H1 (cell line): ENCODE measurements at regions not wholly inside any gene's neighbourhood (a gene's known extent, or its start where the extent isn't known, plus 50 kb on each side); places are given as distances from the start of the nearest gene placed in this dataset.

Experiments
- CTCF ChIA-PET: fragments of 300-600 bp; sonication (Branson Sonifier 250); formaldehyde crosslinking; loops from one replicate; lab custom pipeline; 2021; ENCODE audit not compliant: partially characterized antibody; lab: Charles Lee
- POLR2A ChIA-PET: fragments of 300-600 bp; sonication (Branson Sonifier 250); formaldehyde crosslinking; loops from one replicate; lab custom pipeline; 2021; ENCODE audit warnings: inconsistent platforms; ENCODE audit not compliant: partially characterized antibody; lab: Charles Lee
- DNase-seq, 2 experiments: peaks; one replicate each; pipeline versions ENCODE4 v3.0.0 to v3.0.0-alpha.2; 2010 to 2022; ENCODE audit warnings: low spot score in 2 of 2, low read depth in 1 of 2, mixed read lengths in 1 of 2
- FAIRE-seq: peaks from 2 replicates; lab custom pipeline; 2011; peaks lifted over from hg19 to GRCh38; lab: Jason Lieb, UNC
- H2AFZ ChIP-seq: 2 replicates; pipeline ENCODE4 v1.8.1; 2012; ENCODE audit warnings: low read length, inconsistent platforms
- H2AK5ac ChIP-seq: 2 replicates; pipeline ENCODE4 v1.6.1; 2013; ENCODE audit warnings: low read depth, low read length
- H2BK120ac ChIP-seq: replicated peaks from 2 replicates; pipeline ENCODE3; 2013; ENCODE audit warnings: low read depth, low read length, inconsistent platforms
- H2BK12ac ChIP-seq: 2 replicates; pipeline ENCODE4 v1.6.1; 2013; ENCODE audit warnings: low read depth, low read length
- H2BK15ac ChIP-seq: 2 replicates; pipeline ENCODE4 v1.6.1; 2013; ENCODE audit warnings: low read length
- H2BK20ac ChIP-seq: 2 replicates; pipeline ENCODE4 v1.6.1; 2013; ENCODE audit warnings: low read length
- H2BK5ac ChIP-seq: 2 replicates; pipeline ENCODE4 v1.6.1; 2013; ENCODE audit warnings: low read depth, low read length
- H3K14ac ChIP-seq: 2 replicates; pipeline ENCODE4 v1.6.1; 2013; ENCODE audit warnings: inconsistent platforms; ENCODE audit not compliant: insufficient read length
- H3K18ac ChIP-seq: 2 replicates; pipeline ENCODE4 v1.6.1; 2013; ENCODE audit warnings: low read length; ENCODE audit errors: extremely low read depth
- H3K23ac ChIP-seq: 2 replicates; pipeline ENCODE4 v1.6.1; 2013; ENCODE audit warnings: inconsistent platforms; ENCODE audit not compliant: insufficient read length
- H3K23me2 ChIP-seq: 2 replicates; pipeline ENCODE4 v1.6.1; 2013; ENCODE audit warnings: low read depth, low read length
- H3K27ac ChIP-seq: 2 replicates; pipeline ENCODE4 v1.6.1; 2011; ENCODE audit warnings: low read depth, low read length, inconsistent platforms
- H3K27me3 ChIP-seq, 4 experiments: replicated peaks in 1 of 4; 1 replicate in 1 of 4; 2 replicates in 3 of 4; pipeline versions ENCODE4 v1.6.1 to v1.8.1; 2011 to 2013; ENCODE audit warnings: low read length in 3 of 4, mild to moderate bottlenecking in 3 of 4, inconsistent platforms in 2 of 4, mixed read lengths in 2 of 4, moderate library complexity in 1 of 4; ENCODE audit not compliant: control insufficient read depth in 3 of 4, insufficient read depth in 3 of 4; ENCODE audit errors: extremely low read depth in 1 of 4
- H3K36me3 ChIP-seq, 4 experiments: 2 replicates each; pipeline versions ENCODE4 v1.6.1 to v1.8.1; 2011 to 2013; ENCODE audit warnings: mild to moderate bottlenecking in 4 of 4, low read length in 3 of 4, moderate library complexity in 2 of 4, control low read depth in 1 of 4, inconsistent platforms in 1 of 4; ENCODE audit not compliant: insufficient read depth in 4 of 4, control insufficient read depth in 2 of 4
- H3K4ac ChIP-seq: replicated peaks from 2 replicates; pipeline ENCODE3; 2013; ENCODE audit warnings: low read length, low read depth, mixed read lengths, inconsistent platforms; ENCODE audit not compliant: insufficient read length
- H3K4me1 ChIP-seq, 4 experiments: replicated peaks in 1 of 4; 1 replicate in 1 of 4; 2 replicates in 3 of 4; pipeline versions ENCODE4 v1.6.1 to v1.8.1; 2011 to 2013; ENCODE audit warnings: low read length in 3 of 4, inconsistent platforms in 2 of 4, mixed read lengths in 1 of 4; ENCODE audit not compliant: insufficient read depth in 4 of 4, control insufficient read depth in 3 of 4
- H3K4me2 ChIP-seq, 2 experiments: 2 replicates each; pipeline versions ENCODE4 v1.6.1 to v1.8.1; 2011 to 2013; ENCODE audit warnings: low read depth in 2 of 2, low read length in 2 of 2, control low read depth in 1 of 2, inconsistent platforms in 1 of 2, mild to moderate bottlenecking in 1 of 2; ENCODE audit not compliant: insufficient read depth in 1 of 2
- H3K4me3 ChIP-seq, 4 experiments: fragments of 200-600, 300-600 bp in 1 of 4; sonication (generic), shearing (Covaris generic), sonication (Bioruptor Twin) in 1 of 4; 2 replicates each; pipeline versions ENCODE4 v1.5.1 to v1.8.1; 2011 to 2016; ENCODE audit warnings: low read length in 4 of 4, low read depth in 3 of 4, control low read depth in 2 of 4, inconsistent platforms in 2 of 4, mild to moderate bottlenecking in 2 of 4, mixed read lengths in 1 of 4, moderate library complexity in 1 of 4; ENCODE audit not compliant: insufficient read depth in 2 of 4; ENCODE audit errors: extremely low read depth in 1 of 4
- H3K56ac ChIP-seq: replicated peaks from 2 replicates; pipeline ENCODE3; 2013; ENCODE audit warnings: low read depth, mild to moderate bottlenecking, mixed read lengths, low read length, inconsistent platforms; ENCODE audit not compliant: insufficient read length
- H3K79me1 ChIP-seq: 2 replicates; pipeline ENCODE4 v1.6.1; 2013; ENCODE audit warnings: low read depth, low read length, control low read depth
- H3K79me2 ChIP-seq, 2 experiments: 2 replicates each; pipeline versions ENCODE4 v1.6.1 to v1.8.1; 2012 to 2013; ENCODE audit warnings: low read length in 2 of 2, mild to moderate bottlenecking in 2 of 2, inconsistent platforms in 1 of 2; ENCODE audit not compliant: insufficient read depth in 2 of 2, control insufficient read depth in 1 of 2
- H3K9ac ChIP-seq, 4 experiments: replicated peaks in 1 of 4; 1 replicate in 1 of 4; 2 replicates in 3 of 4; pipeline versions ENCODE4 v1.6.1 to v1.8.1; 2011 to 2013; ENCODE audit warnings: low read depth in 3 of 4, low read length in 3 of 4, control low read depth in 2 of 4, mild to moderate bottlenecking in 2 of 4, moderate library complexity in 2 of 4, inconsistent platforms in 1 of 4; ENCODE audit errors: extremely low read depth in 1 of 4
- H3K9me3 ChIP-seq, 2 experiments: 2 replicates each; pipeline versions ENCODE4 v1.6.1 to v1.8.1; 2012 to 2013; ENCODE audit warnings: mild to moderate bottlenecking in 2 of 2, moderate library complexity in 2 of 2, control low read depth in 1 of 2, inconsistent platforms in 1 of 2, low read depth in 1 of 2, low read length in 1 of 2, mixed read lengths in 1 of 2; ENCODE audit not compliant: insufficient read depth in 2 of 2
- H4K20me1 ChIP-seq, 2 experiments: replicated peaks in 1 of 2; 2 replicates each; pipeline versions ENCODE3 to v1.8.1; 2011 to 2013; ENCODE audit warnings: inconsistent platforms in 2 of 2, low read length in 2 of 2, mild to moderate bottlenecking in 1 of 2; ENCODE audit not compliant: insufficient read depth in 2 of 2, control insufficient read depth in 1 of 2
- H4K5ac ChIP-seq: 2 replicates; pipeline ENCODE4 v1.6.1; 2013; ENCODE audit warnings: low read length, low read depth, mixed read lengths, inconsistent platforms; ENCODE audit not compliant: insufficient read length
- H4K8ac ChIP-seq: 2 replicates; pipeline ENCODE4 v1.8.0; 2013; ENCODE audit warnings: mild to moderate bottlenecking, moderate library complexity, low read length, inconsistent platforms; ENCODE audit not compliant: insufficient read depth; ENCODE audit errors: extremely low read depth
- H4K91ac ChIP-seq: replicated peaks from 2 replicates; pipeline ENCODE3; 2013; ENCODE audit warnings: low read length, mixed read lengths, inconsistent platforms; ENCODE audit not compliant: insufficient read length
- CBX5 ChIP-seq: fragments of 300-800, 300-1000 bp; sonication (generic); IDR thresholded peaks from 2 replicates; pipeline ENCODE4 v1.7.1; 2016; ENCODE audit warnings: antibody characterized with exemption, low read length, low read depth
- MAFK ChIP-seq: IDR thresholded peaks from 2 replicates; pipeline ENCODE4 v1.6.1; 2012; ENCODE audit warnings: low read depth, mild to moderate bottlenecking, improper control_type of control experiment, low read length
- WGBS, 2 experiments: shearing (Covaris generic) in 1 of 2; methylation state at CpG; one replicate each; pipeline versions ENCODE4 v1.1.6 to v1.1.7; 2013 to 2015; ENCODE audit warnings: low lambda C conversion rate in 2 of 2, mixed read lengths in 2 of 2, inconsistent platforms in 1 of 2, low coverage in 1 of 2, missing lambda C conversion rate in 1 of 2; ENCODE audit not compliant: insufficient replicate concordance in 2 of 2, insufficient coverage in 1 of 2, insufficient read length in 1 of 2; ENCODE audit errors: extremely low coverage in 1 of 2, missing lambda C conversion rate in 1 of 2; 5-methylcytosine and 5-hydroxymethylcytosine counted together

DNA sequence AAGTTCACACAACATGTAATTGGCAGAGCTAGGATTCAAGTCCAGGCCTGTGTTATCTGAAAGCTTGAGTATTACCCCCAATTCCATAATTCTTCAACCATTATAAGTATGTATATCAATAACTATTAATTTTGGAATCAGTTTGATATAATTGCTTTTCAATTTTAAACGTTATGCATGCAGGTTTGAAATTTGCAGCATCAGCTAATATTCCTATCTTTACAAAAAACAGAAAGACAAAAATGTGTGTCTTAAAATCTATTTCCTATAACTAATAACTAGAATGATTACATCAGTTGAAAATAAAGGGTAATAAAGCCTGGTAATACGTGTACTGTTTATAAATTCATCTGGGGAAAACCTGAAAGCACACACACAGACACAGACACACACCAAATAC lies 543.3 kb upstream of the PKDCC start:
- 95% methylated on average over 2 of the region's 2 CpGs; no CpG with 5 or more reads in 1 of the 2 experiments for WGBS, 2 experiments
- CTCF ChIA-PET = interaction anchor here (1.7 kb wide), 1 partner anchor 190 kb away, joined by 3 read pairs; no protein-coding TSS in a partner anchor
- no peaks in the 10 kb centered on the region for H4K20me1 ChIP-seq

More for the DNA sequence above, 543.3 kb upstream of the PKDCC start:
- H3K27ac ChIP-seq = no peak overlapping the region
- TF ChIP-seq MAFK (peak; percentile 20; the same call in 1 of the 2 replicates), CBX5 (no peak)
- TF ChIP-seq, all 59 proteins: peak for 1
- Histone ChIP-seq H4K5ac (no peak overlapping the region), H2BK120ac (no peak overlapping the region), H3K18ac (no peak overlapping the region), H2AK5ac (no peak overlapping the region), H2BK12ac (no peak overlapping the region), H3K4me1 (no peaks in the 10 kb centered on the region), H3K56ac (no peak overlapping the region), H4K8ac (no peak overlapping the region), H3K79me1 (no peaks in the 10 kb centered on the region), H3K79me2 (no peaks in the 10 kb centered on the region), H3K14ac (no peak overlapping the region), H4K91ac (no peak overlapping the region), H3K4ac (no peak overlapping the region), H3K9ac (no peak overlapping the region), H2BK15ac (no peak overlapping the region), H3K4me2 (no peak overlapping the region), H3K23ac (no peak overlapping the region), H2AFZ (no peak overlapping the region), H3K27me3 (no peaks in the 10 kb centered on the region), H3K4me3 (no peak overlapping the region), H2BK20ac (no peak overlapping the region), H3K23me2 (no peaks in the 10 kb centered on the region), H3K36me3 (no peaks in the 10 kb centered on the region), H3K9me3 (peaks cover 25 to 31% of the 10 kb centered on the region in 2 experiments), H2BK5ac (no peak overlapping the region)
- FAIRE-seq (no peak), DNase-seq (no peak)
- POLR2A ChIA-PET = no interaction called here
